HL-60 (cell line): ENCODE measurements at regions not wholly inside any gene's neighbourhood (a gene's known extent, or its start where the extent isn't known, plus 50 kb on each side); places are given as distances from the start of the nearest gene placed in this dataset.

Source experiments
- DNase-seq, 2 experiments: peaks; one replicate each; pipeline ENCODE4 v3.0.0-alpha.2; 2010 to 2020; ENCODE audit warnings: low read depth in 1 of 2, low spot score in 1 of 2
- H3K27ac ChIP-seq: fragments of 250-450 bp; sonication (Bioruptor Pico); replicated peaks from 2 replicates; pipeline ENCODE4 v1.5.1; 2020; ENCODE audit warnings: mild to moderate bottlenecking, moderate library complexity
- H3K27me3 ChIP-seq: fragments of 250-450 bp; sonication (Bioruptor Pico); 2 replicates; pipeline ENCODE4 v1.5.1; 2021; ENCODE audit warnings: mild to moderate bottlenecking, moderate library complexity; ENCODE audit not compliant: insufficient read depth, poor library complexity, severe bottlenecking
- H3K4me3 ChIP-seq: replicated peaks from 2 replicates; pipeline ENCODE4 v1.5.1; 2011; ENCODE audit warnings: mild to moderate bottlenecking, control low read depth, low read length; ENCODE audit not compliant: insufficient read depth
- CTCF ChIP-seq: IDR thresholded peaks from one replicate; pipeline ENCODE4 v1.5.1; 2011; ENCODE audit warnings: low read length, control low read depth, inconsistent platforms; ENCODE audit not compliant: insufficient read depth
- GABPA ChIP-seq: IDR thresholded peaks from 2 replicates; pipeline ENCODE4 v1.6.1; 2012; ENCODE audit warnings: low read depth
- POLR2AphosphoS5 ChIP-seq: IDR thresholded peaks from 2 replicates; pipeline ENCODE4 v1.6.1; 2012; ENCODE audit warnings: low read depth
- REST ChIP-seq: IDR thresholded peaks from 2 replicates; pipeline ENCODE4 v1.6.1; 2012; ENCODE audit warnings: low read depth; ENCODE audit not compliant: insufficient replicate concordance
- SPI1 ChIP-seq: IDR thresholded peaks from 2 replicates; pipeline ENCODE4 v1.6.1; 2012; ENCODE audit warnings: low read depth, mild to moderate bottlenecking, borderline replicate concordance

GRCh38 chr11:129584316-129584715, 208.7 kb downstream of the BARX2 start:
- Histone ChIP-seq H3K27me3 (peaks cover 3% of the 10 kb centered on the region), H3K27ac (no peak overlapping the region), H3K4me3 (no peak overlapping the region)
- DNase-seq, result no peak
- no peak for TF ChIP-seq CTCF
- TF ChIP-seq GABPA, result no peak
- no peak for TF ChIP-seq POLR2AphosphoS5

- Histone ChIP-seq H3K27ac (no peak overlapping the region), H3K27me3 (peaks cover 7% of the 10 kb centered on the region), H3K4me3 (no peak overlapping the region)
- no peak for DNase-seq
- TF ChIP-seq CTCF (no peak), GABPA (no peak), REST (no peak), POLR2AphosphoS5 (no peak), SPI1 (no peak)
These were observed 213.7 kb downstream of the BARX2 start for GRCh38 chr11:129589190-129589860.

- no peak overlapping the region for H3K27ac ChIP-seq
These were observed 214.5 kb downstream of the BARX2 start for GRCh38 chr11:129590030-129590752.

More at GRCh38 chr11:129590030-129590752, 214.5 kb downstream of the BARX2 start:
- Histone ChIP-seq H3K27me3 (peaks cover 7% of the 10 kb centered on the region), H3K4me3 (no peak overlapping the region)
- TF ChIP-seq POLR2AphosphoS5, result no peak
- no peak for TF ChIP-seq CTCF
- no peak for TF ChIP-seq REST
- TF ChIP-seq SPI1, result no peak
- TF ChIP-seq GABPA, result no peak
- no peak for DNase-seq
